Hepatocyte (in vitro differentiated cells): ENCODE measurements at regions not wholly inside any gene's neighbourhood (a gene's known extent, or its start where the extent isn't known, plus 50 kb on each side); places are given as distances from the start of the nearest gene placed in this dataset.

Source experiments
- CTCF ChIP-seq: fragments of 200-600 bp; sonication (generic); IDR thresholded peaks from 2 replicates; pipeline ENCODE4 v1.5.1; 2016; ENCODE audit warnings: antibody characterized with exemption, mild to moderate bottlenecking; ENCODE audit not compliant: poor library complexity
- EZH2 ChIP-seq: fragments of 200-600 bp; sonication (generic); IDR thresholded peaks from 2 replicates; pipeline ENCODE4 v1.6.1; 2016; ENCODE audit warnings: antibody characterized with exemption, mild to moderate bottlenecking, borderline replicate concordance
- EZH2phosphoT487 ChIP-seq: fragments of 200-600 bp; sonication (generic); IDR thresholded peaks from one replicate; pipeline ENCODE4 v1.6.1; 2018; ENCODE audit warnings: antibody characterized with exemption, mild to moderate bottlenecking, low read depth, moderate library complexity; ENCODE audit not compliant: unreplicated experiment, severe bottlenecking

- TF ChIP-seq EZH2, result no peak
- TF ChIP-seq CTCF, result no peak
- no peak for TF ChIP-seq EZH2phosphoT487
Measured at GRCh38 chr9:31820426-31820825, 564.0 kb upstream of the ACO1 start.
